Femur (tissue), 1 donor: ENCODE measurements at regions not wholly inside any gene's neighbourhood (a gene's known extent, or its start where the extent isn't known, plus 50 kb on each side); places are given as distances from the start of the nearest gene placed in this dataset.

Experiments used
- DNase-seq: peaks from one replicate; pipeline ENCODE4 v3.0.0-alpha.2; 2017

DNA sequence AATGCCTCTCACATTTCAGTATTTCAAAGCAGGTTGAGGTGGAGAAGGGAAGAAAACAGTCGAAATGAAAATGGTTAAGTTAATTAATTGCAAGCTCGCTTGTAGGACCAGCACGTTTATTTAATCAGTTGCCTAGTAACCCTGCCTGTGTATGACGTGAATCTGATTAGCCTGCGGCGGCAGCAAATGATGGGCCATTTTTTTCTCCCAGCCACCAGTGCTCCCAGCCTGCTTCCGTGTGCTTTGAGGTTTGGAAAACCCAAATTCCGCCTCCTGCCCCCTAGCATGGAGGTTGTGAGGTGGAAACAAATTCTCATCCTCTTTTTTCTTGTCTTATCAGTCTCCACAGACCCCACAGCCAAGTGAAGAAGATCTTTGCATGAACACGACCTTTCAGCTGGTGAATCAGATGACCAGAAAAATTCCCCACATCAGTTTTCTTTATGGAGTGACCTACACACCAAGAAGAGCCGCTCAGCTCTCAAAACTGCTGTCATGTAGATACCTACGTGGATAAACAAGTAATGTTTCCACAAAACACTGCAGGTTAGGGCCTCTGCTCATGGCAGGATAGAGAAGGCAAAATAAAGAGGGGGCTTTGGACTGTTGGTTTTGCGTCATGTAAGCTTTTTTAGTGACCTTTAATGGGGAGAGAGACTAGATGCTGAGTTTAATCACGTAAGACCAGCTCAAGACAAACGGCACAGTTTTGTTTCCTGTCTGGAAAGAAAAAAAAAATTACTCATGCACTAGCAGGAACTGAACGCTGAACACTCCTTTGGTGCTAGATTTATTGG, 572.9 kb upstream of the NOX3 start:
- no peak for DNase-seq

DNA sequence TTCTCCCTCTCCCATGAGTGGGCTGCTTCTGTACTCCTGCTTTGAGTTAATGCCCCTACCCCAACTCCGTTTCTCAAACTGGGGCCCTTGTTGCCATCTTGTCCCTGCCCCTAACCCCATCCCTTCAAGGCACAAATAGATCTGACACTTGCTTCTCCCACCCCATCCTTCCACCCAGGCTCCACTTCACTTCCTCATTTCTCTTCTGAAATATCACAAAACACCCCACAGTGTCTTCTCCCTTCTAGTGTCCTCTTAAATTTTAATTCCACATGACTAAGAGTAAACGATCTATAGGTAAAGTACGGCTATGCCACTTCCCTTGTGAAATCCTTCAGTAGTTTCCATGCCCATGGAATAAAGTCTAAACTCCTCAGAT, 571.6 kb upstream of the NOX3 start:
- no peak for DNase-seq

DNA sequence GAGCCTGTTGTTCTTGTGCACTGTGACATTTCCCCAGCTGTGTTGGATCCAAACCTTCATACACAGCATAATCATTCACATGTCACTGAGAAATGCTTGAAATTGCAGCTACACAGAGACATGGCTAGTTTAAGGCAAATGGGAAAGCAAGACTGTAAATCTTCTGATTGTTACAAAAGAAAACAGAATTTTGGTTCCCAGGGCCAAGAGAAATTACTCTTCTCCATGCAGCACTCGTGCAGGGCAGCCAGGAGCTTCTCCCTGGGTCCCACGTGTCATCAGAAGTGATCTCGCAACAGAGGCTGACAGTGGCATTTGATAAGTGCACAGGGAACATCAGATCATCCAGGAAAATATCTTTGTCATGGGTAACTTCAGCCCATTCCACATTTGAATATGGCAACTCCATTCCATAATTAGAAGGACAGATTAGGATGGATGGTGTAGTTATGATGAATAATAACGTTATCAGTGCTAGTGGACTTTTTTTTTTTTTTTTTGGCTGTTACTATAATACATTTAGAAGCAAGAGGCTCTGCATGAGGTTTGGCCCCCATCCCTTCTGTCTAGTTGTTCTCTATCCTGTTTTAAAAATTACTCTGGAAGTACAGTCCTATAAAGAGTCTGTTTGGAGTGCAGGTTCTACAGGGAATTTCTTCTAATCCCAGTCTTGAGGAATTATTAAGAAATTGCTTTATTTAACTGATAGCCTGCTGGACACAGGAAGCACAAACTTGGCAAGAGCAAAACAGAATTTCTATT, 571.0 kb upstream of the NOX3 start:
- DNase-seq: no peak

DNA sequence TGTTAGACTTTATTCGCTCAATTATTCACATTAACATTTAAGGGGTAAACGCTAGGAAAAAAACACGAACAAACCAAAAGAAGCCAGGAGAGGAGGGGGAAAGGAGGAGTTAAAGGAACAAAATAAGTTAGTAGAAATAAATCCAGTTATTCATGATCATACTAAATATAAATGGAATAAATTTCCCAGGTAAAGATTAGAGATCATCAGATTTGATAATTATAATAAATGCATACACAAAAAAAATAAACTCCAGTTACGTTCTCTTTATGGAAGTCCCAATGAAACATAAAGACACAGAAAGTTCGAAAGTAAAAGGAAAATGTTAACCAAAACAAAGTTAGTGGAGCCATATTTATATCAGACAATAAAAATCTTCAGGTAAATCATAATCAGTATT, 568.7 kb upstream of the NOX3 start:
- no peak for DNase-seq

DNA sequence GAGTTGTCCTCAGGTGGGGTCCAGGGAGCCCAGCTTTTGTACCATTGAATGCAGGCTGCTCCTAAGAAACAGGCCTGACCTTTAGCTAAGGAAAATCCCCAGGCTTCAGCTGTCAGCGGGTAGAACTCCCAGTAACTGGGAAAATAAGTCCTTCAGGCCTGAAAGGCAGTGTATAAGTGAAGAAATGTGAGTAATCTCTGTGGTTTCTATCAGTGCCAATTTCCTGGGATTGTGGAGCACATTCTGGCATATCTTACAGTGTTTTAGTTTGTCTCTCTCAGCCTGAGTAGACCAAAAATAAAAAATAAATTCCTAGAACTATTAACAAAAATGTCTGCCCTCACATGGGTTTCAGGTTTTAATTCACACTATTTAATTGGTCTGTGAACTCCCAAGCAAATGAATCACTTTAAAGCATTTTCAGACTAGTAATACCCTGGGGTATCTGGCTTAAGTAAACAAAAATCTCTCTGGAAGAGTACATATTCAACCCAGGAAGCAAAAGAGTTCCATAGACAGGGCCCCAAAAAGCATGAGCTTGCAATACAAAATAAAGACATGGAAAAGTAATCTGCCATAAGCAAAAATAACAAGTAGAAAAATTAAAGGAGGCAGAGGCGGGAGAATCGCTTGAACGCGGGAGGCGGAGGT, 566.2 kb upstream of the NOX3 start:
- DNase-seq: peak; percentile 35

DNA sequence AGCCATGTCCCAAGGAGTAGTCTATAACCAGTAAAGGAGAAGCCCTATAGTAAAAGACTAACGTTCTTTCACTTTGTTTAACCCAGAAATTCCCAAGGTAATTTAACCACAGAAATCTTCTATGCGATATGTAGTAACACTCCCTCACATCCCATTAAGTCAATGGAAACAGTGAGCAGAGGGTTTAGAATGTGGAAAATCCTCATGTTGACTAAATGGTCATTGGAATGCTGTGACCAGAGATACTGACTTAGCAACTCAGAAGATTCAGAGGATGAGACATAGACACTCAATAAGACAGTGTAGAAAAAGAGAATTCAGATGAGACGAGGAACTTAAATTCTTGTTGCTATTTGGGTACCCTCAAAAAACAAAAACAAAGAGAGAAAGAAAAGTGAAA, 562.2 kb upstream of the NOX3 start:
- DNase-seq: no peak

DNA sequence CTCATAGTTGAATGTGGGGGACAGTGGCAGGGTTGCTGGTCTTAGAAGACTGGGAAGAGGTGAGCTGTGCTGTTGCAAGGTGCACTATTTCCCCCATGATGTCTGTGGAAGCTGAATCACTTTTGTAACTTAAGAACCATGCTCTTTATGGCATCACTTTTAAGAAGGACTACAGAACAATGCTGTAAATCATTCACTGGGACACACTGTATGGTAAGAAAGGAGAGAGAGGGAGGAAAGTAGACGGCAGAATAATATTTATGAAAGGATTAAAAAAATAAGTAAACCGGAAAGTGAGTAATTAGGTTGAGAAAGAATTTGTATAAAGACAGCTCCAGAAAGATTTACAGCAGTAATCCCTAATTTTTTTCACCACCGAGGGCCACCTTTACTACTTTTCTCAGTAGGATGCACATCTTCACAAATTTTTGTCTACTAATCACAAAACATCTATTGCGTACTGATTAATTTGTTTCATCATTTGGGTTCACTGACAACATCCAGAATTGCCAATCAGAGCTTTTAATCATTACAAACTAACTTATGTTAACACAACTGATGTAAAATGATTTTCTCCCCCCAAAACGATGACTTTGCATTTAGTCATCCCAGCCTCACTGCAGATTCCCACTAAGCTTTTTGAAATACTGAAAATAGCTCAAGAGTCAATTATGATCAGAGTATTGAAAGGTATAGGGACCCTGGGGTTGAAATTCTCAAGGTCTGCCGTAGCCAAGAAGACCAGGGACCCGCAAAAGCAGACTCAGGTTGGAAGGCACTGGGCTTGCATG, 560.7 kb upstream of the NOX3 start:
- no peak for DNase-seq

DNA sequence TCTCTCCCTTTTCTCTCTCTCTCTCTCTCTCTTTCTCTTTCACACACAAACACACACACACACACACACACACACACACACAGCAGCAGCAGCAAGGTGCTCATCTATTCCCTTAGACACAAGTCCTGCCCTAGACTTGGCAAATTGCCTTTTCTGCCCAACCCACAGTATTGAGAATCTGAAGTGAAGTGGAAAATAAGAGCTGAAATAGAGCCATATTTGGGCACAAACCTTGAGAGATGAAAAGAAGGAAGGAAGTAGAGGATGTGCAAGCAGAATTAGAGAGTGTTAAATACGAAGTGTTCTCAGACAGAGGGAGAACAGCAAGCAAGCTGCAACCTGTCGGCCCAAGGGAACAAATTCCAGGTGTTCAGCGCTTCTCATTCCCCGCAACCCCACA, 557.5 kb upstream of the NOX3 start:
- no peak for DNase-seq

DNA sequence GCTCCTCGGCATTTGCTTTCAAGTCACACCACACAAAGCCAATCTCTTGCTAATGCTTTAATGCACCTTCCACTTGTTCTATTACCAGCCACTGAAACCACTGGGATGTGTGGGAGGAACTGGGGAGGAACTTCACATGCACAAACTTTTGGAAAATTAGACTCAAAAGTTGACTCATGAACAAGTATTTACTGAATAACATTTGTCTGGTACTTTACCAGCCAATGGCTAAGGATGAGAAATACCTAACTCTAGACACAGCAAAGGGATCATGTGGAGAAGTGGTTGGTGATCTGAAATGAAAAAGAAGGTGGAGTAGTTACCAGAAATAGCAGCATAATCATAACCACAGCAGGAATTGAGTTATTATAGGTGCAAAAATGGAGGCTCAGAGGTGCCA, 554.0 kb upstream of the NOX3 start:
- no peak for DNase-seq

DNA sequence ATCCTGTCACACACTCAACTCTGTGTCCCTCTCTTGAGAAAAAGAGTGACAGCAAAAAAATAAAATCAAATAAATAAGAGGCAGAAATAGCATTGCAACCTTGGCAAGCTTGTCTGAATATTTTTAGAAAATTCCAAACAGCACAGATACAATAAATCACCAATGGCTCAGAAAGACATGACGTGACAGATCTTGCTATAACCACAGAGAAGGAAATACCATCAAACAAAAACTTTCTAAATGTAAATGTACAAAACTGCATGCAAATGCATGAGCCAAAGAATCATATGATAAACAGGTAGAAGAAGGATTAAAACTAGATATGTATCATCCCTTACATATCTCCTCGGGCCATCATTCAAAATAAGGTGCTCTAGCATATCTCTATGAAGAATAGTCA, 549.2 kb upstream of the NOX3 start:
- DNase-seq: no peak

DNA sequence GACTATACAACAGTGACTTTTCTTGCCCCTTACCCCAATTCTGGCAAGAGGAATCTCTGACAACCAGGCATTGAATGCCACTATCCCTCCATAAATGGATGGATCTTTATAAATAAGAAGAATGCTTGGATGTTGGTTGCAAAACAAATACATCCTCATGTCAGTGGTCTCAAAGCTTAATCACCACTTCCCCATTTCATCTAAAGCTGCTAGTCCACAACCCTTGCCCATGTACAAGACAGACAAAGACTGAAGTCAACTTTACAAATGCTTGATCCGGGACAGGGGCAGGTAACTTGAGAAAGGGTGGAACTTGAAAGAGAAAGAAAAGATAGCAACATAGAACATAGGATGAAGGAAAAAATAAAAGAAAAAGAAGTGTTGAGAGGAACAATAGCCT, 540.5 kb upstream of the NOX3 start:
- no peak for DNase-seq

DNA sequence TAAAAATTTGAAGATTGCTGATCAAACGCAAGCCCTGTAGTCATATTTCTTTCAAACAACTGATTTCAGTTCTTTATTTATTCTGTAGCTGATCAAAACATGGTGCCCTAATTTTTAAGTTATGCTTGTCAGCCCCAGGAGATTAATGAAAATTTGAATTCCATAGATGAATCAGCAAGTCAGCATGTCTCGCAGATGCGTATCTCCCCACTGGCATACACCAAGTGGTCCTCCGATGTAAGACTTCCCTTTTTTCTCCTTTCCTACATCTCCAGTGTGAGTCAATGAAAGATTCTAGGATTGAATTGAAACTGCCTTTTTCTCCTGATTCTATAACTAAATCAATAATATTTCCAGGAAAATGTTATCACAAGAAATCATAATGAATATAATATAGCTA, 539.6 kb upstream of the NOX3 start:
- no peak for DNase-seq

DNA sequence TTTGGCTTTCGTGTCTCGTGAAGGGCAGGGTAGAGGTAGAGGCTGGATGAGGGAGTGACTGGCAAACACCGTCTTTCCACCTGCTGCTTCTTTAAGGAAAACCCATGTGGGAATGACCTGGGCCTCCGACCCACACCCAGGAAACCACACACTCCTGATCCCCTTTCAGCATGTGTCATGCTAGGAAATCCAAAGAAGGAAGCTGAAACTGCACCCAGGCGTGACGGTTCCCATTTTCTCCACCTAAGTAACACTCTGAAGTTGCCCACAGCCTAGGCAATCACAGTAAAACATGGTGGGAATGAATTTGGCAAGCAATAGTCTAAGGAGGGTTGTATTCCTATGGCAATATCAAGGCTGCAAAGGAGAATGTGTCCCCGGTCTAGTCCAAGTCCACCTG, 538.4 kb upstream of the NOX3 start:
- no peak for DNase-seq

DNA sequence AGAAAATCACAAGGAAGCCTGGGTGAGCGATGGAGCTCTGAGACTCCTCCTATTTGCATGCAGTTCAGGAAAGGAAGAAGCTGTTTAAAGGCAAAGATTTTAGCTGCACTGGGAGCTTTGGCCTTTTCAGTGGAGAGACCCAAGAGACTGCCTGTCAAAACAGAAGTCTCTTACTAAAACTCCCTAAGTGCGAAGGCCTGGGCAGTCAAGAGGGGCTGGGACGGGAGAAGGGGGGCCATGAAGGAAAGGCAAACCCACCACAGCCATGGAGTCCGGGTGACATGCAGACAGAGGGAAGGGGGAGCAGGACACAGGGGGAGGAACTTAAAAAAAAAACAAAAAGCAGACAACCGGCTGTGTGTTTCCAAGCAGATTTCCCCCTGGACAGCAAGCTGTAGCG, 537.6 kb upstream of the NOX3 start:
- no peak for DNase-seq

DNA sequence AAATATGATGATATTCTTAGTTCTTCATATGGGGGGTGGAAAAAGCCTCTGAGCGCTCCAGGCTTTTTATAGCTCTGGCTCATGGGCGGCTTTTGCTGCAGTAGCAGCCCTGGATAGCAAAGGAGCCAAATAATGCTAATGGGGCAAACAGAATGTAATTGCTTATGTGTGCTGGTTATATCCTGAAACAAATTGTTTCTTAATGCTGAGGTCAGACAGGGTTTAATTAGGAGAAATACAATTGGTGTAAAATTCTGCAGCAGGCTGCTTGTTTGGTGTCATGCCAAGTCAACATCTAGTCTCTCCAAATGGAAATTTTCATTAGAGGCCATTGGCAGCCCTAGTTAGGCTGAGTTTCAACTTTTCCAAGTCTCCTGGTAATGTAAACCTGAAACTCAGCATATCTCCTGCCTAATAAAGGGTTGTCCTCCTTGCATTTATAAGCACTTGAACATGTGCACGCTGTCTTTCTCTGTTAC, 530.1 kb upstream of the NOX3 start:
- DNase-seq: peak; percentile 87

DNA sequence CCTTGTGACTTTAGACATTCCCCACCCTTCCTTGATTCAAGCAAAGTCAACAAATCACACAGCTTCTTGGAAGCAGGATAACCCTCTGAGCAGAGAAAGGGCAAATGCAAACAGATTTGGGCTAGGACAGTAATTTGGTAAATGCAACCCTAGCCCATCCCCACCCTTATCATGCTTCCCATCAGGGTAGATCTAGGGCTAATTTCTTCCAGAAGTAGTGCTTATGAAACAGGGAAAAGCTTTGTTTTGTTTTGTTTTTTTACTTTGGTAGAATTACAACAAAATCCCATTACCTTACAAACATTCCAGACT, 525.1 kb upstream of the NOX3 start:
- no peak for DNase-seq

DNA sequence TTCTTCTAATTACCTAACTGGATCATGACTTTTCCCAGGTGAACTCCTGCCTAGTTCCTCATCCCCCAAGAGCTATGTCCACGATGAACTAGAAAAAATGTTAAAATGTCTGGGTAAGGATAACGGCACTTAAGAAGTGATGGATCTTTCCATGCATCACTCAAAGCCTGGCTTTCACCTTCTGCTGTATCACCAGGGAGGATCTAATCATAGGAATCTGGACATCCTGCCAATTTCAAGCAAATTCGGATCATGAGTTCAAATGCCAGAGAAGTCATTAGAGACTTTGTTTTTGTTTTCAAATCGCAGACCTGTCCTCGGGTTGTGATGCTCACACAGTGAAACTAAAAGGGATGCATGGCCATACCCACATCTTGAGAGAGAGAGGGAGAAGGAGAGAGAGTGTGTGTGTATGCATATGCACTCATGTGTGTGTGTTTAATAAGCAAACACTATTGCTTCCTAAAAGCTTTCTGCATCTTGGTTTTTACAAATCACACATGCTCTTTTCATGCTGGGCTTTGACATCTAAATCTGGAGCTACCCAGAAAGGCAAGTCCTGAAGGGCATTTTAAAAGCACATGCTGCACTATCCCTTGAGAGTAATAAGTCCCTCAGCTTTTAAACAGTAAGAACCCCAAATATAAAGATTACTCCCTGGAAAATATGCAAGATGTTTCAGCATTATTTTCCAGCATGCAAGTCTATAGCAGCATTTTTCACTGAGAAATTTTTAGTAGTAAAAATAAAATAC, 524.6 kb upstream of the NOX3 start:
- DNase-seq: no peak

DNA sequence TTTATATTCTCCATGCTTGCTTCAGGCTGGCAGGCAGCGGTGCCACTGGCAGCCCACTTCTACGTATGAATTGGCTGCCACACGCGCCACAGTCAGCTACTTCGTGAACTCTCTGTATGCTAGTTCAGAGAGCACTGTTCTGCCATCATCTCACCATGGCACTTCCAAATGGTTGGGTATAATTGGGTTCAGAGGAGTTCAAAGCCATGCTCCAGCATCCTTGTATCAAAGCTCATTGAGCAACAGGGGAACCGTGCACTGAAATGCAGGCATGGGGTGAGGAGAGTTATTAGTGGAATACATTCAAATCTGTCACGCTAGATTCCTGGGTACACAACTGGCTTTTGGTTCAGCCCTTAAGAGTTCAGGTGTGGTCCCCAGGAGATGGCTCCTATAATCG, 519.9 kb upstream of the NOX3 start:
- no peak for DNase-seq

DNA sequence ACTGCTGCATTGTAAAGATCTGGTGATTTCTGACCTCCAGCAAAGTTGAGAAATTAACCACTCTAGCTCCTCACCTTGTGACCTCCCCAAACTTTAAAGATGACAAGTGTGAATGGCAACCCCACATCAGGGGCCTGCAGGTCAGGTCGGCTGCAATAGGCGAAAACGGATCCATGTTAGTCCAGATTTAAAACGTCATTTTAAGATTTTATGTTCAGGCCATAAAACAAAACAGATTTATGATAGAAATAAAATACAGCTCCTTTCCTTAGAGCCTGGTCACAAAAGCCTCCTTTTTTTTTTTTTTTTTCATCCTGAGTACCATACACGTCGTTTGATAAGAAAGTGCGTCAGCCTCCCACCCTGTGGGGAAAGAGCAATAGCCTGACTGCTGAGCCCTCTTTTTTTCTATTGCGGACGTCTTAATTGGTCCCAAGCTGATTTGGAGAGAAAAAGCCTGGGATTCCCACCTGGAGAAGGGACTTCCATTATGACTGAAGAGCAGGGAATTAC, 519.2 kb upstream of the NOX3 start:
- no peak for DNase-seq

DNA sequence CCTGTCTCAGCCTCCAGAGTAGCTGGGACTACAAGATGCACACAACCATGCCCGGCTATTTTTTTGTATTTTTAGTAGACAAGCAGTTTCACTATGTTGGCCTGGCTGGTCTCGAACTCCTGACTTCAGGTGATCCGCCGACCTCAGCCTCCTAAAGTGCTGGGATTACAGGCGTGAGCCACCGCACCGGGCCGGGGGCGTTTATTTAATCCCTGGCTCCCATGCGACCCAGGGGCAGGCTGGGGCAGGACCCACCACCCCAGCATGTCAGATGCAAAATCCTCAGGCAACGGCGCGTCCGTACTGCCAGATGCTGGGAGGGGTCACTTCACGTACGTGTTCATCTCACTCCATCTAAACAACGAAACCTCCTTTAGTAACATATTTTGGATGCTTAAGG, 518.7 kb upstream of the NOX3 start:
- DNase-seq: no peak

DNA sequence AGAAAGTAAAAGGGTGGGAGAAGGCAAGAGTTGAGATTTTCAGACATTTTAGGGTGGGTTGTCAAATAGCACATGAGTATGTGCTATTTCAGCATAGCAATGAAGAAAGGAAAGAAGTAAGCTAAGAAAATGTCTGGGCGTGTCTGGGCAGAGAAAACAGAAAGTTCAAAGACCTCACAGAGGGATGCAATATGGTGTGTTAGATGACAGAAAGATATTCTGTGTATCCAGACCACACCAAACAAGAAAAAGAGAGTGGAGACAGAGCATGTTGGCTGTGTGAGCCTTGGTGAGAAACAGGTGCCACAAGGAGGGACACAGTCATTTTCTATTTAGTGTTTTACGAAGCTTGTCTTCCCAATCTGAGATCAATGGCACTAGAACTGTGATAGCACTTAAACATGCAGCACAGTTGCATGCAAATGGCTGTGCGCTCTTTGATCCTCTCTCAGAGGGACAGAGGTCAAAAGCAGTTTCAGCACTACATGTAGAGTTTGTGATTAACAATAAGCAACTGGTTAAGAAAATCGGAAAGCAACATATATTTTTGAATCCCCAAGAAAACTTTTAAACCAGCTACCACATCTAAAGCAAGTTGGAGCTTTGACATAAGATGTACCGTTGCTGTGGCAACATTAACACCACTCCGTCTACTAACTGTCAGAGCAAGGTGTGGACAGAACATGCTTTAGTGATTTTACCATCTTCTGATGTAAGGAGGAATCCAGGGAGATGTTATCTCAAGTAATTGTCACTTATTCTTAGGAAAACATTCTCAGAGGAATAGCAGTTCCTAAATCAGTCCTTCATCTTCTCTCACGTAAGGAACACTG, 515.5 kb upstream of the NOX3 start:
- no peak for DNase-seq
